A673 (cell line): ENCODE measurements at regions not wholly inside any gene's neighbourhood (a gene's known extent, or its start where the extent isn't known, plus 50 kb on each side); places are given as distances from the start of the nearest gene placed in this dataset.

Experiments used
- BruUV-seq: library from RNA; stranded (reverse); fragments of 400-500 nt; replicated peaks from 2 replicates; lab custom pipeline; 2021; lab: Mats Ljungman, UMichigan
- CTCF ChIA-PET: fragments of 300-600 bp; sonication (Branson Sonifier 250); formaldehyde crosslinking; loops from one replicate; lab custom pipeline; 2022; ENCODE audit warnings: antibody characterized with exemption; lab: Charles Lee
- POLR2A ChIA-PET: fragments of 300-600 bp; sonication (Branson Sonifier 250); formaldehyde crosslinking; loops from one replicate; lab custom pipeline; 2022; ENCODE audit warnings: antibody characterized with exemption; ENCODE audit not compliant: low non-redundant PET; lab: Charles Lee
- DNase-seq: peaks from one replicate; pipeline ENCODE4 v3.0.0-alpha.2; 2015; ENCODE audit warnings: low spot score
- H3K27ac ChIP-seq: fragments of 200-600 bp; sonication (generic); 2 replicates; pipeline ENCODE4 v1.5.1; 2016; ENCODE audit warnings: mixed run types, low read depth, mild to moderate bottlenecking, mixed read lengths, antibody characterized with exemption, low read length; ENCODE audit not compliant: poor library complexity, severe bottlenecking
- H3K27me3 ChIP-seq: fragments of 200-600 bp; sonication (generic); replicated peaks from 2 replicates; pipeline ENCODE4 v1.6.1; 2017; ENCODE audit warnings: mixed run types, low read depth, mild to moderate bottlenecking, mixed read lengths, antibody characterized with exemption, low read length; ENCODE audit not compliant: insufficient read depth, poor library complexity
- H3K36me3 ChIP-seq: fragments of 200-600 bp; sonication (generic); 2 replicates; pipeline ENCODE4 v1.6.1; 2016; ENCODE audit warnings: mixed run types, mild to moderate bottlenecking, mixed read lengths, antibody characterized with exemption, low read length; ENCODE audit not compliant: insufficient read depth, poor library complexity, severe bottlenecking
- H3K4me1 ChIP-seq: fragments of 200-600 bp; sonication (generic); 2 replicates; pipeline ENCODE4 v1.6.1; 2017; ENCODE audit warnings: mixed run types, mild to moderate bottlenecking, mixed read lengths, antibody characterized with exemption, low read length; ENCODE audit not compliant: insufficient read depth, poor library complexity, severe bottlenecking
- H3K4me3 ChIP-seq: fragments of 200-600 bp; sonication (generic); 2 replicates; pipeline ENCODE4 v1.5.1; 2016; ENCODE audit warnings: low read depth, mixed run types, mild to moderate bottlenecking, mixed read lengths, low read length; ENCODE audit not compliant: poor library complexity, severe bottlenecking
- H3K9me3 ChIP-seq: fragments of 200-600 bp; sonication (generic); 2 replicates; pipeline ENCODE4 v1.6.1; 2016; ENCODE audit warnings: mixed run types, low read depth, mild to moderate bottlenecking, mixed read lengths, antibody characterized with exemption, low read length; ENCODE audit not compliant: poor library complexity, severe bottlenecking
- CTCF ChIP-seq: fragments of 300-800, 200-600 bp; sonication (generic); conservative IDR thresholded peaks from 2 replicates; pipeline ENCODE4 v1.5.1; 2017; ENCODE audit warnings: low read depth, mild to moderate bottlenecking, antibody characterized with exemption, low read length, moderate library complexity, mixed read lengths
- EZH2 ChIP-seq: fragments of 200-600 bp; sonication (generic); IDR thresholded peaks from 2 replicates; pipeline ENCODE4 v1.6.1; 2017; ENCODE audit warnings: borderline replicate concordance, low read depth, mild to moderate bottlenecking, mixed read lengths, antibody characterized with exemption, low read length; ENCODE audit not compliant: poor library complexity, severe bottlenecking
- intact Hi-C: fragments of 100-400 bp; cut with micrococcal nuclease; formaldehyde crosslinking; loops from one replicate; pipeline ENCODE4 v1.10.0; 2022; ENCODE audit not compliant: unreplicated experiment

- H3K27me3 ChIP-seq: no peaks in the 10 kb centered on the region
- no peak for DNase-seq
- no peaks in the 10 kb centered on the region for H3K4me1 ChIP-seq
- BruUV-seq: no TSS peak
- TF ChIP-seq EZH2: no peak
- no peak for TF ChIP-seq CTCF
- no peak overlapping the region for H3K27ac ChIP-seq
- no peaks in the 10 kb centered on the region for H3K36me3 ChIP-seq
- POLR2A ChIA-PET: no interaction called here
- no peaks in the 10 kb centered on the region for H3K9me3 ChIP-seq
- H3K4me3 ChIP-seq: no peak overlapping the region
- intact Hi-C loops: no loop called here
- CTCF ChIA-PET: no interaction called here
Measured at GRCh38 chr6:164124473-164124872, 710.0 kb downstream of the QKI start.

GRCh38 chr6:164122109-164122508, 707.6 kb downstream of the QKI start:
- ChIA-PET POLR2A (no interaction called here), CTCF (no interaction called here)
- intact Hi-C loops: no loop called here
- Histone ChIP-seq H3K4me3 (no peak overlapping the region), H3K27ac (no peak overlapping the region), H3K27me3 (no peaks in the 10 kb centered on the region), H3K9me3 (no peaks in the 10 kb centered on the region), H3K36me3 (no peaks in the 10 kb centered on the region), H3K4me1 (no peaks in the 10 kb centered on the region)
- TF ChIP-seq CTCF (no peak), EZH2 (no peak)
- DNase-seq: no peak
- no TSS peak for BruUV-seq

- ChIA-PET CTCF (interaction anchor here (0.5 kb wide), 1 partner anchor 1088 kb away, joined by 3 read pairs; no protein-coding TSS in a partner anchor), POLR2A (no interaction called here)
- TF ChIP-seq EZH2 (no peak), CTCF (no peak)
- no peaks in the 10 kb centered on the region for H3K4me1 ChIP-seq
- no peaks in the 10 kb centered on the region for H3K27me3 ChIP-seq
- DNase-seq: no peak
- H3K36me3 ChIP-seq: no peaks in the 10 kb centered on the region
- H3K9me3 ChIP-seq: no peaks in the 10 kb centered on the region
- no TSS peak for BruUV-seq
- intact Hi-C loops: no loop called here
- H3K27ac ChIP-seq: no peak overlapping the region
- H3K4me3 ChIP-seq: no peak overlapping the region
Measured at GRCh38 chr6:164121527-164121926, 707.0 kb downstream of the QKI start.
